Astrocyte (in vitro differentiated cells and primary cell): ENCODE measurements at regions not wholly inside any gene's neighbourhood (a gene's known extent, or its start where the extent isn't known, plus 50 kb on each side); places are given as distances from the start of the nearest gene placed in this dataset.

ENCODE experiments used
- DNase-seq: peaks from one replicate; pipeline ENCODE4 v3.0.0-alpha.2; 2010; ENCODE audit warnings: low read depth
- FAIRE-seq: peaks from 2 replicates; lab custom pipeline; 2011; peaks lifted over from hg19 to GRCh38; lab: Jason Lieb, UNC
- H2AFZ ChIP-seq: 2 replicates; pipeline ENCODE4 v1.6.0; 2012; ENCODE audit warnings: low read depth, low read length, inconsistent platforms
- H3K27ac ChIP-seq: 2 replicates; pipeline ENCODE4 v1.5.1; 2011; ENCODE audit warnings: low read depth, low read length, inconsistent platforms
- H3K27me3 ChIP-seq: 2 replicates; pipeline ENCODE4 v1.6.0; 2011; ENCODE audit warnings: low read length, inconsistent platforms; ENCODE audit not compliant: insufficient read depth
- H3K36me3 ChIP-seq: 2 replicates; pipeline ENCODE4 v1.5.1; 2011; ENCODE audit warnings: low read length, inconsistent platforms; ENCODE audit not compliant: insufficient read depth
- H3K4me1 ChIP-seq: 2 replicates; pipeline ENCODE4 v1.5.1; 2011; ENCODE audit warnings: low read length, inconsistent platforms; ENCODE audit not compliant: insufficient read depth
- H3K4me2 ChIP-seq: 2 replicates; pipeline ENCODE4 v1.6.0; 2012; ENCODE audit warnings: low read length, inconsistent platforms
- H3K4me3 ChIP-seq: 2 replicates; pipeline ENCODE4 v1.5.1; 2011; ENCODE audit warnings: low read depth, mild to moderate bottlenecking, low read length, inconsistent platforms; ENCODE audit not compliant: insufficient read depth
- H3K79me2 ChIP-seq: 2 replicates; pipeline ENCODE4 v1.6.0; 2012; ENCODE audit warnings: mild to moderate bottlenecking, low read length, inconsistent platforms; ENCODE audit not compliant: insufficient read depth
- H3K9ac ChIP-seq: 2 replicates; pipeline ENCODE4 v1.6.0; 2012; ENCODE audit warnings: mild to moderate bottlenecking, low read length, inconsistent platforms
- H3K9me3 ChIP-seq: 2 replicates; pipeline ENCODE4 v1.5.1; 2012; ENCODE audit warnings: low read depth, mild to moderate bottlenecking, low read length, inconsistent platforms; ENCODE audit not compliant: insufficient read depth
- H4K20me1 ChIP-seq: 2 replicates; pipeline ENCODE4 v1.6.0; 2012; ENCODE audit warnings: low read length, inconsistent platforms; ENCODE audit not compliant: insufficient read depth
- H3K27ac Mint-ChIP-seq: one replicate; pipeline ENCODE4 v1.8.0; 2021; ENCODE audit warnings: mild to moderate bottlenecking, mixed read lengths; ENCODE audit not compliant: unreplicated experiment
- H3K27me3 Mint-ChIP-seq: one replicate; pipeline ENCODE4 v1.8.0; 2021; ENCODE audit warnings: low read depth, mixed read lengths; ENCODE audit not compliant: unreplicated experiment
- H3K36me3 Mint-ChIP-seq: one replicate; pipeline ENCODE4 v1.8.0; 2021; ENCODE audit warnings: low read depth, mixed read lengths; ENCODE audit not compliant: unreplicated experiment
- H3K4me1 Mint-ChIP-seq: one replicate; pipeline ENCODE4 v1.8.0; 2021; ENCODE audit warnings: low read depth, mixed read lengths; ENCODE audit not compliant: unreplicated experiment
- H3K4me3 Mint-ChIP-seq: one replicate; pipeline ENCODE4 v1.8.0; 2021; ENCODE audit warnings: mild to moderate bottlenecking, moderate library complexity, mixed read lengths; ENCODE audit not compliant: unreplicated experiment
- H3K9me3 Mint-ChIP-seq: one replicate; pipeline ENCODE4 v1.8.0; 2021; ENCODE audit warnings: mild to moderate bottlenecking, mixed read lengths; ENCODE audit not compliant: unreplicated experiment
- CTCF ChIP-seq: IDR thresholded peaks from 2 replicates; pipeline ENCODE4 v1.5.1; 2011; ENCODE audit warnings: low read depth, mild to moderate bottlenecking, inconsistent platforms, low read length, moderate library complexity; ENCODE audit not compliant: insufficient read depth
- EZH2 ChIP-seq: IDR thresholded peaks from 2 replicates; pipeline ENCODE4 v1.6.1; 2012; ENCODE audit warnings: mild to moderate bottlenecking, low read length, inconsistent platforms; ENCODE audit not compliant: insufficient read depth

- H3K9me3 ChIP-seq, result no peaks in the 10 kb centered on the region
- no peak overlapping the region for H3K27ac ChIP-seq
- H3K4me1 ChIP-seq, result no peaks in the 10 kb centered on the region
- H3K79me2 ChIP-seq, result no peaks in the 10 kb centered on the region
- H3K36me3 Mint-ChIP-seq, result no peaks in the 10 kb centered on the region
- H2AFZ ChIP-seq, result no peak overlapping the region
- H3K36me3 ChIP-seq, result no peaks in the 10 kb centered on the region
- peaks cover 1% of the 10 kb centered on the region for H3K4me1 Mint-ChIP-seq
- no peak for TF ChIP-seq CTCF
- TF ChIP-seq EZH2, result no peak
- H3K4me2 ChIP-seq, result no peak overlapping the region
- H4K20me1 ChIP-seq, result no peaks in the 10 kb centered on the region
- no peak overlapping the region for H3K9ac ChIP-seq
- peaks cover 10% of the 10 kb centered on the region for H3K27me3 Mint-ChIP-seq
- no peaks in the 10 kb centered on the region for H3K27me3 ChIP-seq
- H3K9me3 Mint-ChIP-seq, result no peaks in the 10 kb centered on the region
- no peak overlapping the region for H3K4me3 Mint-ChIP-seq
- no peak overlapping the region for H3K4me3 ChIP-seq
- H3K27ac Mint-ChIP-seq, result no peak overlapping the region
- FAIRE-seq (no peak), DNase-seq (no peak)
Observed at GRCh38 chr18:73939391-73939790, 208.2 kb downstream of the FBXO15 start.

DNA sequence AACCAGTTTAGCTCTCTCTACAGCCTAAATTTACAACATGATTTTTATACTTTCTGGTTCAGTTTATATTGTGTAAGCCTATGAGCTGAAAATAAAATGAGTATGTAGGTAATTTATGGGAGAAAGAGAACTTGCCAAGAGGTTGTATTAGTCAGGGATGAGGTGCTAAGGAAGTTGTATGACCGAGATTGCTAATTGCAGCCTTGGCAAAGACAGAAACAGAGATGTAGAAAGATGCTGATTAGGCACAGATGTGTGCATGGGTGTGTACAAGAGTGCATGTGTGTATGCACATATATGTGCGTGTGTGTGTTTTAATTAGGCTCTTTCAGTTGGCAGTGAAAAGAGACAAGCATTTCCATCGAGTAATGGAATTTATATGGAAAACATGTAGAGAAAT, 213.9 kb downstream of the FBXO15 start:
- no peaks in the 10 kb centered on the region for H3K4me1 ChIP-seq
- no peaks in the 10 kb centered on the region for H3K79me2 ChIP-seq
- Mint-ChIP-seq H3K9me3 (peaks cover 2% of the 10 kb centered on the region), H3K4me1 (no peaks in the 10 kb centered on the region), H3K27ac (no peak overlapping the region), H3K36me3 (no peaks in the 10 kb centered on the region), H3K4me3 (no peak overlapping the region), H3K27me3 (peaks cover 4% of the 10 kb centered on the region)
- DNase-seq, result no peak
- FAIRE-seq, result no peak
- H3K27me3 ChIP-seq, result no peaks in the 10 kb centered on the region
- no peak overlapping the region for H3K4me3 ChIP-seq
- H3K4me2 ChIP-seq, result no peak overlapping the region
- no peak overlapping the region for H3K27ac ChIP-seq
- no peak overlapping the region for H3K9ac ChIP-seq
- TF ChIP-seq EZH2 (no peak), CTCF (no peak)
- H4K20me1 ChIP-seq, result no peaks in the 10 kb centered on the region
- H2AFZ ChIP-seq, result no peak overlapping the region
- no peaks in the 10 kb centered on the region for H3K36me3 ChIP-seq
- H3K9me3 ChIP-seq, result no peaks in the 10 kb centered on the region

DNA sequence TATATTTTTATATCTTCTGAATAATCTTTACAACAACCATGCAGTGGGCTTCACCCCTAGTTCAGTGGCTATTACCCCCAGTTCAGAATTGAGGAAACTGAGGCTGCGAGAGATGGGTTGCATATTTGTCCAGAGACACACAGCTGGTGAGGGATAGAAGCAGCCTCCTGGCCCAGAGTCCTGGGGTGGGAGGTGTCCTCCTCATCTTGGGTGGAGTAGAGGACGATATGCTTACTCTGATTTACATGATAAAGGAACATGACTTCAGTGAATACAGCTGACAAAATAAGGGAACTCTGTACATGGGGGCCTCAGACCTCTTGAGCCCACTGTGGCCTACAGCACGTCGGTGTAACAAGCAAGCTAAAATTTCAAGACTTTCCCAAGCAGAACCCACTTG, 214.7 kb downstream of the FBXO15 start:
- Mint-ChIP-seq H3K4me1 (no peaks in the 10 kb centered on the region), H3K27ac (no peak overlapping the region), H3K27me3 (peaks cover 4% of the 10 kb centered on the region), H3K36me3 (no peaks in the 10 kb centered on the region), H3K9me3 (peaks cover 2% of the 10 kb centered on the region), H3K4me3 (no peak overlapping the region)
- H3K9ac ChIP-seq, result no peak overlapping the region
- H3K4me1 ChIP-seq, result no peaks in the 10 kb centered on the region
- no peaks in the 10 kb centered on the region for H4K20me1 ChIP-seq
- H3K4me3 ChIP-seq, result no peak overlapping the region
- no peak for FAIRE-seq
- H3K27ac ChIP-seq, result no peak overlapping the region
- H3K9me3 ChIP-seq, result no peaks in the 10 kb centered on the region
- H2AFZ ChIP-seq, result no peak overlapping the region
- H3K79me2 ChIP-seq, result no peaks in the 10 kb centered on the region
- H3K27me3 ChIP-seq, result no peaks in the 10 kb centered on the region
- no peaks in the 10 kb centered on the region for H3K36me3 ChIP-seq
- no peak overlapping the region for H3K4me2 ChIP-seq
- TF ChIP-seq EZH2 (no peak), CTCF (no peak)
- DNase-seq, result no peak
